ENCODE measurements at regions not wholly inside any gene's neighbourhood (a gene's known extent, or its start where the extent isn't known, plus 50 kb on each side); places are given as distances from the start of the nearest gene placed in this dataset.
"Not testable (repeated sequence)": the region's sequence is repeated elsewhere in the genome, so short reads cannot be mapped to it uniquely, and the experiment has no call there.

- WGBS, 2 donors: 50 to 59% methylated on average over 10 of the region's 10 CpGs
Measured at GRCh38 chrX:6990552-6991193, 156.8 kb upstream of the STS start.

DNA sequence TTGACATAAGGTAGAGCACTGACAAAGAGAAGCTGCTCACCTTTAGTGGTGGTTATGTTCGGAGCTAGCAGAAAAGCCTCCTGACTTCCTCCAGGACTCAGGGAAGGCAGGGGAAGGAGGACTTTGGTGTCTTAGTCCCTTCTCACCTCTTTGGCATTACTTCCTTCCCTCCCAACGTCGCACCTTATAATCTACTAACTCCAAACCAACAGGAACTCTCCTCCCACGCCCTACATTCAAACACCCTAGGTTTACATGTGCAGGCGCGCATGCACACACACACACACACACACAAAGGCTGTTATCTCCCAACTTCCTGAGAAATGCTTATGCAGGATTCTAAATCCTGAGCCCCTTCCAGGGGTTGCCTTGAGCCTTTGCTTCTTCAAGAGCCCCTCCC lies 157.7 kb upstream of the STS start:
- Histone ChIP-seq H3K4me1 (ENCODE audit: control insufficient read depth in 2 of 2, insufficient read depth in 2 of 2, low read length in 1 of 2) (no peaks in the 10 kb centered on the region), H3K27me3 (ENCODE audit: control insufficient read depth in 1 of 2, insufficient read depth in 2 of 2, low read length in 2 of 2) (no peaks in the 10 kb centered on the region), H3K36me3 (ENCODE audit: control insufficient read depth in 2 of 2, insufficient read depth in 2 of 2, low read length in 1 of 2) (no peaks in the 10 kb centered on the region), H3K4me3 (ENCODE audit: low read depth in 1 of 2, low read length in 2 of 2) (no peak overlapping the region), H3K27ac (ENCODE audit: low read depth in 2 of 2, low read length in 1 of 2) (no peak overlapping the region), H3K9me3 (ENCODE audit: control insufficient read depth in 2 of 2, insufficient read depth in 1 of 2, low read depth in 1 of 2, low read length in 1 of 2) (no peaks in the 10 kb centered on the region)
- WGBS, 2 donors: 77% methylated on average over 6 of the region's 6 CpGs

More at GRCh38 chrX:6990552-6991193, 156.8 kb upstream of the STS start:
- Histone ChIP-seq H3K4me3 (ENCODE audit: low read depth in 1 of 2, low read length in 2 of 2) (no peak overlapping the region), H3K9me3 (ENCODE audit: control insufficient read depth in 2 of 2, insufficient read depth in 1 of 2, low read depth in 1 of 2, low read length in 1 of 2) (no peaks in the 10 kb centered on the region), H3K4me1 (ENCODE audit: control insufficient read depth in 2 of 2, insufficient read depth in 2 of 2, low read length in 1 of 2) (no peaks in the 10 kb centered on the region), H3K27ac (ENCODE audit: low read depth in 2 of 2, low read length in 1 of 2) (no peak overlapping the region), H3K36me3 (ENCODE audit: control insufficient read depth in 2 of 2, insufficient read depth in 2 of 2, low read length in 1 of 2) (no peaks in the 10 kb centered on the region), H3K27me3 (ENCODE audit: control insufficient read depth in 1 of 2, insufficient read depth in 2 of 2, low read length in 2 of 2) (no peaks in the 10 kb centered on the region)

- not testable (repeated sequence) for H3K4me1 ChIP-seq (ENCODE audit: control insufficient read depth in 2 of 2, insufficient read depth in 2 of 2, low read length in 1 of 2); H3K36me3 ChIP-seq (ENCODE audit: control insufficient read depth in 2 of 2, insufficient read depth in 2 of 2, low read length in 1 of 2); H3K4me3 ChIP-seq (ENCODE audit: low read depth in 1 of 2, low read length in 2 of 2); H3K27me3 ChIP-seq (ENCODE audit: control insufficient read depth in 1 of 2, insufficient read depth in 2 of 2, low read length in 2 of 2); H3K9me3 ChIP-seq (ENCODE audit: control insufficient read depth in 2 of 2, insufficient read depth in 1 of 2, low read depth in 1 of 2, low read length in 1 of 2); H3K27ac ChIP-seq (ENCODE audit: low read depth in 2 of 2, low read length in 1 of 2)
- 87 to 92% methylated on average over 2 of the region's 2 CpGs for WGBS, 2 donors
Measured at GRCh38 chrX:6988694-6989093, 158.8 kb upstream of the STS start.

- H3K9me3 ChIP-seq (ENCODE audit: control insufficient read depth in 2 of 2, insufficient read depth in 1 of 2, low read depth in 1 of 2, low read length in 1 of 2): no peaks in the 10 kb centered on the region
Measured at GRCh38 chrX:6986915-6987314, 160.6 kb upstream of the STS start.

DNA sequence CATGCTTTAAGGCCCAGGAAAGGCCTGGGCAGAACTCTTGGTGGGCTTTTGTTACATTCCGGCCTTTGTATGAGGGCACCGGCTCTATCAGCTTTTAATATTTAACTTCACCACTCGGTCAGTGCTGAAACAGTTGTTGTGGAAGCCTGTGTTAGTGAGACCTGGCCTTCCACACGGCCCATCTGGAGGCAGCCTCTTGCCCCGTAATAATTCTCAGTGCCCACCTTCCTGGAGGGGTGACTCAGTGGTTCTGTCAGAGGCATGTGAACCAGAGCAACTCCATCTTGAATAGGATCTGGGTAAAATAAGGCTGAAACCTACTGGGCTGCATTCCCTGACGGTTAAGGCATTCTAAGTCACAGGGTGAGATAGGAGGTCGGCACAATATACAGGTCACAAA lies 162.0 kb upstream of the STS start:
- H3K27ac ChIP-seq (ENCODE audit: low read depth in 2 of 2, low read length in 1 of 2): no peak overlapping the region
- no peaks in the 10 kb centered on the region for H3K9me3 ChIP-seq (ENCODE audit: control insufficient read depth in 2 of 2, insufficient read depth in 1 of 2, low read depth in 1 of 2, low read length in 1 of 2)
- 83 to 92% methylated on average over 7 of the region's 7 CpGs for WGBS, 2 donors
- H3K4me1 ChIP-seq (ENCODE audit: control insufficient read depth in 2 of 2, insufficient read depth in 2 of 2, low read length in 1 of 2): no peaks in the 10 kb centered on the region
- H3K27me3 ChIP-seq (ENCODE audit: control insufficient read depth in 1 of 2, insufficient read depth in 2 of 2, low read length in 2 of 2): no peaks in the 10 kb centered on the region
- H3K36me3 ChIP-seq (ENCODE audit: control insufficient read depth in 2 of 2, insufficient read depth in 2 of 2, low read length in 1 of 2): no peaks in the 10 kb centered on the region
- H3K4me3 ChIP-seq (ENCODE audit: low read depth in 1 of 2, low read length in 2 of 2): no peak overlapping the region

More at GRCh38 chrX:6986915-6987314, 160.6 kb upstream of the STS start:
- Histone ChIP-seq H3K4me1 (ENCODE audit: control insufficient read depth in 2 of 2, insufficient read depth in 2 of 2, low read length in 1 of 2) (no peaks in the 10 kb centered on the region), H3K36me3 (ENCODE audit: control insufficient read depth in 2 of 2, insufficient read depth in 2 of 2, low read length in 1 of 2) (no peaks in the 10 kb centered on the region), H3K27ac (ENCODE audit: low read depth in 2 of 2, low read length in 1 of 2) (no peak overlapping the region), H3K4me3 (ENCODE audit: low read depth in 1 of 2, low read length in 2 of 2) (no peak overlapping the region), H3K27me3 (ENCODE audit: control insufficient read depth in 1 of 2, insufficient read depth in 2 of 2, low read length in 2 of 2) (no peaks in the 10 kb centered on the region)
- 33 to 40% methylated on average over 4 of the region's 4 CpGs for WGBS, 2 donors

GRCh38 chrX:6983207-6983955 lies 164.1 kb upstream of the STS start:
- 81 to 84% methylated on average over 11 of the region's 11 CpGs for WGBS, 2 donors
- Histone ChIP-seq H3K4me3 (ENCODE audit: low read depth in 1 of 2, low read length in 2 of 2) (no peak overlapping the region), H3K9me3 (ENCODE audit: control insufficient read depth in 2 of 2, insufficient read depth in 1 of 2, low read depth in 1 of 2, low read length in 1 of 2) (no peaks in the 10 kb centered on the region), H3K27me3 (ENCODE audit: control insufficient read depth in 1 of 2, insufficient read depth in 2 of 2, low read length in 2 of 2) (no peaks in the 10 kb centered on the region), H3K36me3 (ENCODE audit: control insufficient read depth in 2 of 2, insufficient read depth in 2 of 2, low read length in 1 of 2) (no peaks in the 10 kb centered on the region), H3K27ac (ENCODE audit: low read depth in 2 of 2, low read length in 1 of 2) (no peak overlapping the region), H3K4me1 (ENCODE audit: control insufficient read depth in 2 of 2, insufficient read depth in 2 of 2, low read length in 1 of 2) (no peaks in the 10 kb centered on the region)

DNA sequence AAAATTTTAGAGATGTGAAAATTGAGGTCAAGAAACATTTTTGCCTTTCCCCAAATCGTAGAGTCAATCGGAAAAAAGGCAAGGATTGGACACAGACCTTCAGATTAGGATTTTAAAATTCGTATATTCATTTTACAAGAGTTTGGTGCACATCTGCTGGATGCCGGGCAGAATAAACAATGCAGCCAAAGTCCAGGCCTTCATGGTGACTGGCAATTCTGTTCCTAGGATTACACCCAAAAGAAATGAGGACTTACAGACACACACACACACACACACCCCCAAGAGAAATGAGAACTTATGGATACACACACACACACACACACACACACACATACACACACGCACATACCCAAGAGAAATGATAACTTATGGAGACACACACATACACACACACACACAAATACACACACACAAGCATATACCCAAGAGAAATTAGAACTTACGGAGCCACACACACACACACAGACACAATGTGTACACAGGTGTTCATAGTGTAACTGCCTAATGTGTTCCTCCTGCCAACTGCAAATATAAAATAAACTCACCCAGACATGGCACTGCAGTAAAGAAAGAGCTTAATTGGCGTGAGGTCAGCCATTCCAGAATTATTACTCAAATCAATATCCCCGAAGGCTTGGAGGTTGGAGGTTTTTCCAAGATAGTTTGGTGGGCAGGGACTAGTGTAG lies 165.7 kb upstream of the STS start:
- no peaks in the 10 kb centered on the region for H3K36me3 ChIP-seq (ENCODE audit: control insufficient read depth in 2 of 2, insufficient read depth in 2 of 2, low read length in 1 of 2)
- whole genome bisulfite sequencing, 2 donors: 82 to 88% methylated on average over 8 of the region's 8 CpGs
- no peaks in the 10 kb centered on the region for H3K4me1 ChIP-seq (ENCODE audit: control insufficient read depth in 2 of 2, insufficient read depth in 2 of 2, low read length in 1 of 2)

GRCh38 chrX:6980981-6981380 lies 166.5 kb upstream of the STS start:
- WGBS, 2 donors: 91 to 96% methylated on average over 2 of the region's 2 CpGs

More for the DNA sequence above, 165.7 kb upstream of the STS start:
- no peak overlapping the region for H3K27ac ChIP-seq (ENCODE audit: low read depth in 2 of 2, low read length in 1 of 2)
- H3K27me3 ChIP-seq (ENCODE audit: control insufficient read depth in 1 of 2, insufficient read depth in 2 of 2, low read length in 2 of 2): no peaks in the 10 kb centered on the region
- no peak overlapping the region for H3K4me3 ChIP-seq (ENCODE audit: low read depth in 1 of 2, low read length in 2 of 2)
- no peaks in the 10 kb centered on the region for H3K9me3 ChIP-seq (ENCODE audit: control insufficient read depth in 2 of 2, insufficient read depth in 1 of 2, low read depth in 1 of 2, low read length in 1 of 2)

GRCh38 chrX:6968231-6968630 lies 179.3 kb upstream of the STS start:
- no peak overlapping the region for H3K27ac ChIP-seq (ENCODE audit: low read depth in 2 of 2, low read length in 1 of 2)
- H3K4me1 ChIP-seq (ENCODE audit: control insufficient read depth in 2 of 2, insufficient read depth in 2 of 2, low read length in 1 of 2): no peaks in the 10 kb centered on the region
- WGBS, 2 donors: 88 to 89% methylated on average over 6 of the region's 6 CpGs
- H3K27me3 ChIP-seq (ENCODE audit: control insufficient read depth in 1 of 2, insufficient read depth in 2 of 2, low read length in 2 of 2): no peaks in the 10 kb centered on the region
- peaks cover 0 to 3% of the 10 kb centered on the region in 2 donors for H3K9me3 ChIP-seq (ENCODE audit: control insufficient read depth in 2 of 2, insufficient read depth in 1 of 2, low read depth in 1 of 2, low read length in 1 of 2)
- no peaks in the 10 kb centered on the region for H3K36me3 ChIP-seq (ENCODE audit: control insufficient read depth in 2 of 2, insufficient read depth in 2 of 2, low read length in 1 of 2)
- H3K4me3 ChIP-seq (ENCODE audit: low read depth in 1 of 2, low read length in 2 of 2): no peak overlapping the region

More at GRCh38 chrX:6980981-6981380, 166.5 kb upstream of the STS start:
- no peaks in the 10 kb centered on the region for H3K4me1 ChIP-seq (ENCODE audit: control insufficient read depth in 2 of 2, insufficient read depth in 2 of 2, low read length in 1 of 2)
- H3K9me3 ChIP-seq (ENCODE audit: control insufficient read depth in 2 of 2, insufficient read depth in 1 of 2, low read depth in 1 of 2, low read length in 1 of 2): no peaks in the 10 kb centered on the region
- no peak overlapping the region for H3K4me3 ChIP-seq (ENCODE audit: low read depth in 1 of 2, low read length in 2 of 2)
- H3K27ac ChIP-seq (ENCODE audit: low read depth in 2 of 2, low read length in 1 of 2): no peak overlapping the region
- H3K36me3 ChIP-seq (ENCODE audit: control insufficient read depth in 2 of 2, insufficient read depth in 2 of 2, low read length in 1 of 2): no peaks in the 10 kb centered on the region
- H3K27me3 ChIP-seq (ENCODE audit: control insufficient read depth in 1 of 2, insufficient read depth in 2 of 2, low read length in 2 of 2): no peaks in the 10 kb centered on the region
